Renal cortex interstitium (tissue), 11 donors: ENCODE measurements at regions not wholly inside any gene's neighbourhood (a gene's known extent, or its start where the extent isn't known, plus 50 kb on each side); places are given as distances from the start of the nearest gene placed in this dataset.
"Not testable (repeated sequence)": the region's sequence is repeated elsewhere in the genome, so short reads cannot be mapped to it uniquely, and the experiment has no call there.

ENCODE experiments used
- DNase-seq, 11 donors: peaks; one replicate each; pipeline ENCODE4 v3.0.0-alpha.2; 2013; ENCODE audit warnings: low read depth in 9 of 11, low spot score in 4 of 11; ENCODE audit errors: extremely low read depth in 1 of 11

GRCh38 chr1:196021174-196021573 is 587.1 kb downstream of the KCNT2 start:
- DNase-seq, result not testable (repeated sequence)

GRCh38 chr1:196009362-196009761 is 598.9 kb downstream of the KCNT2 start:
- no peak for DNase-seq

- DNase-seq, result no peak
Measured at GRCh38 chr1:196007763-196008162, 600.5 kb downstream of the KCNT2 start.

GRCh38 chr1:196005426-196005825 is 602.8 kb downstream of the KCNT2 start:
- DNase-seq, result no peak

GRCh38 chr1:196004388-196004787 is 603.9 kb downstream of the KCNT2 start:
- DNase-seq, result not testable (repeated sequence)

GRCh38 chr1:196002906-196003305 is 605.3 kb downstream of the KCNT2 start:
- no peak for DNase-seq

- peak in 2 of 11 donors; percentile 1 to 7 for DNase-seq
Measured at GRCh38 chr1:196002296-196002695, 605.9 kb downstream of the KCNT2 start.

GRCh38 chr1:196001188-196001587 is 607.1 kb downstream of the KCNT2 start:
- DNase-seq, result no peak

GRCh38 chr1:195999022-195999421 is 609.2 kb downstream of the KCNT2 start:
- no peak for DNase-seq

- DNase-seq, result no peak
Measured at GRCh38 chr1:195981448-195982139, 626.6 kb downstream of the KCNT2 start.

GRCh38 chr1:195979646-195980045 is 628.6 kb downstream of the KCNT2 start:
- DNase-seq, result no peak

- DNase-seq, result no peak
Measured at GRCh38 chr1:195973311-195973904, 634.8 kb downstream of the KCNT2 start.

- DNase-seq, result no peak
Measured at GRCh38 chr1:195971589-195971988, 636.7 kb downstream of the KCNT2 start.

GRCh38 chr1:195970209-195970608 is 638.0 kb downstream of the KCNT2 start:
- no peak for DNase-seq

- DNase-seq, result peak in 2 of 11 donors; percentile 1
Measured at GRCh38 chr1:195965475-195965874, 642.8 kb downstream of the KCNT2 start.

GRCh38 chr1:195965036-195965435 is 643.2 kb downstream of the KCNT2 start:
- no peak for DNase-seq

- no peak for DNase-seq
Measured at GRCh38 chr1:195964516-195964915, 643.7 kb downstream of the KCNT2 start.

- DNase-seq, result no peak
Measured at GRCh38 chr1:195962051-195962450, 646.2 kb downstream of the KCNT2 start.

GRCh38 chr1:195960580-195960979 is 647.7 kb downstream of the KCNT2 start:
- no peak for DNase-seq

- no peak for DNase-seq
Measured at GRCh38 chr1:195958131-195958530, 650.1 kb downstream of the KCNT2 start.

GRCh38 chr1:195956845-195957244 is 651.4 kb downstream of the KCNT2 start:
- no peak for DNase-seq
